Nephron progenitor cell (in vitro differentiated cells): ENCODE measurements at regions not wholly inside any gene's neighbourhood (a gene's known extent, or its start where the extent isn't known, plus 50 kb on each side); places are given as distances from the start of the nearest gene placed in this dataset.
"Not testable (repeated sequence)": the region's sequence is repeated elsewhere in the genome, so short reads cannot be mapped to it uniquely, and the experiment has no call there.

Experiments used
- DNase-seq: peaks from one replicate; pipeline ENCODE4 v3.0.0; 2021
- H3K27ac Mint-ChIP-seq: 2 replicates; pipeline ENCODE4 v1.8.0; 2021; ENCODE audit warnings: mild to moderate bottlenecking, moderate library complexity, mixed read lengths
- H3K27me3 Mint-ChIP-seq: 2 replicates; pipeline ENCODE4 v1.8.0; 2021; ENCODE audit warnings: mild to moderate bottlenecking, low read depth, mixed read lengths; ENCODE audit not compliant: poor library complexity
- H3K36me3 Mint-ChIP-seq: 2 replicates; pipeline ENCODE4 v1.8.0; 2021; ENCODE audit warnings: low read depth, mixed read lengths
- H3K4me1 Mint-ChIP-seq: 2 replicates; pipeline ENCODE4 v1.8.0; 2021; ENCODE audit warnings: mixed read lengths
- H3K4me3 Mint-ChIP-seq: 2 replicates; pipeline ENCODE4 v1.8.0; 2021; ENCODE audit warnings: mild to moderate bottlenecking, moderate library complexity, mixed read lengths
- H3K9me3 Mint-ChIP-seq: 2 replicates; pipeline ENCODE4 v1.8.0; 2021; ENCODE audit warnings: mild to moderate bottlenecking, moderate library complexity, mixed read lengths
- TF ChIP-seq, protein P1 (sequence below): fragments of 200-600 bp; sonication (generic); IDR thresholded peaks from 2 replicates; pipeline ENCODE4 v1.5.0; 2021; ENCODE audit warnings: antibody characterized with exemption

DNA sequence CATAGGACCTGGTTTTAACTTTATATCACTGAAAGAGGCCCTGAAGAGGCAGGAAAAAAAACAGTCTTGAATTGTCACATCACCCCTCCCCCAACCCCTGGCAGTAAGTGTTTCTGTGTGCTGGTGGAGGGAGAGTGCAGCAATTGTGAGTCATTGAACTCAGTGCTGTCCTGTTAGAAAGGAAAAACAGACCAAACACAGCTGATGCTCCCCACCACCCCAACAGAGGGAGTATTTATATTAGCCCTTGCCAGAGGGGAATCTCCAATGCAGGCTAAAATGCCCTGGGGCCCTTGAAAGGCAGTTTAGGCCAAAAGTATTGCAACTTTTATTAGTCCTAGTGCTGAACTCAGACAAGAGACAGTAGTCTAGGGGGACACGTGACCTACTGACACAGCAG lies 197.8 kb upstream of the AGTR2 start:
- no peak overlapping the region for H3K27ac Mint-ChIP-seq
- H3K27me3 Mint-ChIP-seq, result peaks cover 17% of the 10 kb centered on the region
- H3K36me3 Mint-ChIP-seq, result peaks cover 6% of the 10 kb centered on the region
- H3K4me1 Mint-ChIP-seq, result peaks cover 28% of the 10 kb centered on the region
- no peak overlapping the region for H3K4me3 Mint-ChIP-seq
- no peak for DNase-seq
- peaks cover 25% of the 10 kb centered on the region for H3K9me3 Mint-ChIP-seq
- TF ChIP-seq, protein P1, sequence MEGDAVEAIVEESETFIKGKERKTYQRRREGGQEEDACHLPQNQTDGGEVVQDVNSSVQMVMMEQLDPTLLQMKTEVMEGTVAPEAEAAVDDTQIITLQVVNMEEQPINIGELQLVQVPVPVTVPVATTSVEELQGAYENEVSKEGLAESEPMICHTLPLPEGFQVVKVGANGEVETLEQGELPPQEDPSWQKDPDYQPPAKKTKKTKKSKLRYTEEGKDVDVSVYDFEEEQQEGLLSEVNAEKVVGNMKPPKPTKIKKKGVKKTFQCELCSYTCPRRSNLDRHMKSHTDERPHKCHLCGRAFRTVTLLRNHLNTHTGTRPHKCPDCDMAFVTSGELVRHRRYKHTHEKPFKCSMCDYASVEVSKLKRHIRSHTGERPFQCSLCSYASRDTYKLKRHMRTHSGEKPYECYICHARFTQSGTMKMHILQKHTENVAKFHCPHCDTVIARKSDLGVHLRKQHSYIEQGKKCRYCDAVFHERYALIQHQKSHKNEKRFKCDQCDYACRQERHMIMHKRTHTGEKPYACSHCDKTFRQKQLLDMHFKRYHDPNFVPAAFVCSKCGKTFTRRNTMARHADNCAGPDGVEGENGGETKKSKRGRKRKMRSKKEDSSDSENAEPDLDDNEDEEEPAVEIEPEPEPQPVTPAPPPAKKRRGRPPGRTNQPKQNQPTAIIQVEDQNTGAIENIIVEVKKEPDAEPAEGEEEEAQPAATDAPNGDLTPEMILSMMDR, result no peak

DNA sequence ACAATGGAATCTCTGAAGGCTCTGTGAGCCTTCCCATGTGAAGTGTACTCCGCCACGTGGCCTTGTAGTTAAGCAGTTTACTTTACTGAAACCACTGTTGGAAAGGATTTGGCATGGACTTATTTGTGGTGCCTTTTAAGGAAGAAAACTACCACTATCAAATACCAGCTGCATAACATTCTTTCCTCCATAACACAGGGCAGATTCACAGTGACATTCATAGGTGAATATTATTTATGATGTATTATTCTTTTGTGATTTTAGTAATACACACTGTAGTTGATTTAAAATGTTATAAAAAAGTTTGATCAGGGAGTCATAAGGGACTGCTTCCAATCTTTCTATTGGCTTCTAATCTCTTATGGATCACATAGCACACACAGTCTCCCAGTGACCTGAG lies 192.5 kb upstream of the AGTR2 start:
- Mint-ChIP-seq H3K4me1 (peaks cover under 1% of the 10 kb centered on the region), H3K4me3 (no peak overlapping the region)
- TF ChIP-seq, protein P1, result no peak

DNA sequence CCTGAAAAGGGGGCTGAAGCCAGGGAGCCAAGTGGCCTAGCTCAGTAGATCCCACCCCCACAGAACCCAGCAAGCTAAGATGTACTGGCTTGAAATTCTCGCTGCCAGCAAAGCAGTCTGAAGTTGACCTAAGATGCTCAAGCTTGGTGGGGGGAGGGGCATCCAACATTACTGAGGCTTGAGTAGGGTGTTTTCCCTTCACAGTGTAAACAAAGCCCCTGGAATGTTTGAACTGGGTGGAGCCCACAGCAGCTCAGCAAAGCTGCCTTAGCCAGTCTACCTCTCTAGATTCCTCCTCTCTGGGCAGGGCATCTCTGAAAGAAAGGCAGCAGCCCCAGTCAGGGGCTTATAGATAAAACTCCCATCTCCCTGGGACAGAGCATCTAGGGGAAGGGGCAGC lies 187.4 kb upstream of the AGTR2 start:
- DNase-seq, H3K4me1 Mint-ChIP-seq, H3K27me3 Mint-ChIP-seq, H3K4me3 Mint-ChIP-seq, H3K27ac Mint-ChIP-seq: not testable (repeated sequence)
- H3K9me3 Mint-ChIP-seq, result peaks cover 40% of the 10 kb centered on the region
- H3K36me3 Mint-ChIP-seq, result peaks cover 11% of the 10 kb centered on the region

More for the DNA sequence above, 192.5 kb upstream of the AGTR2 start:
- peaks cover 24% of the 10 kb centered on the region for H3K9me3 Mint-ChIP-seq
- no peak for DNase-seq
- H3K27me3 Mint-ChIP-seq, result peaks cover 4% of the 10 kb centered on the region
- no peak overlapping the region for H3K27ac Mint-ChIP-seq
- peaks cover 5% of the 10 kb centered on the region for H3K36me3 Mint-ChIP-seq

DNA sequence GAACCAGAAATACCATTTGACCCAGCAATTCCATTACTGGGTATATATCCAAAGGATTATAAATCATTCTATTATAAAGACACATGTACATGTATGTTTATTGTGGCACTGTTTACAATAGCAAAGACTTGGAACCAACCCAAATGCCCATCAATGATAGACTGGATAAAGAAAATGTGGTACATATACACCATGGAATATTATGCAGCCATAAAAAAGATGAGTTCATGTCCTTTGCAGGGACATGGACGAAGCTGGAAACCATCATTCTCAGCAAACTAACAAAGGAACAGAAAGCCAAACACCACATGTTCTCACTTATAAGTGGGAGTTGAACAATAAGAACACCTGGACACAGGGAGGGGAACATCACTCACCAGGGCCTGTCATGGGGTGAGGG lies 183.1 kb upstream of the AGTR2 start:
- H3K4me1 Mint-ChIP-seq, H3K27ac Mint-ChIP-seq, H3K27me3 Mint-ChIP-seq, H3K4me3 Mint-ChIP-seq, DNase-seq: not testable (repeated sequence)
- Mint-ChIP-seq H3K36me3 (peaks cover 11% of the 10 kb centered on the region), H3K9me3 (peaks cover 36% of the 10 kb centered on the region)

DNA sequence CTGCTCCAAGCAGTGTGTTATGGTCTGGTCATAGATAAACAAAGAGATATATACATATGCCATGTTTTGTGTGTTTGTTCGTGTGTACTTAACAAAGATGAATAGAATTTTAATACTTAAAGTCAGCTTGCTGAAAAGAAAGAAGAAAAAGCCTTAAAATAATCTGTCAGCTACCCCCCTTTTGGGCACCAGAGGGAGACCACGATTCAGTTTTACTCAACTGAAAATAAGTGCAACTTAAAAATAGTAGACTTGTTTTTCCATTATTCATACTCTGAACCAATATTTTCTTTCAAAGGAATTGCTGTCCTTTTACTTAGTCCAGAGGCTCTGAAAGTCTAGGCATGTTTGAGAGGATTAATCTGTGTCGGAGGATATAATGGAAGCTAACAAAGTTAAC lies 181.7 kb upstream of the AGTR2 start:
- no peak for DNase-seq
- peaks cover 11% of the 10 kb centered on the region for H3K36me3 Mint-ChIP-seq
- no peak overlapping the region for H3K27ac Mint-ChIP-seq
- TF ChIP-seq, protein P1, result peak; percentile 42
- peaks cover 33% of the 10 kb centered on the region for H3K9me3 Mint-ChIP-seq
- no peaks in the 10 kb centered on the region for H3K4me1 Mint-ChIP-seq
- no peak overlapping the region for H3K4me3 Mint-ChIP-seq
- H3K27me3 Mint-ChIP-seq, result no peaks in the 10 kb centered on the region

DNA sequence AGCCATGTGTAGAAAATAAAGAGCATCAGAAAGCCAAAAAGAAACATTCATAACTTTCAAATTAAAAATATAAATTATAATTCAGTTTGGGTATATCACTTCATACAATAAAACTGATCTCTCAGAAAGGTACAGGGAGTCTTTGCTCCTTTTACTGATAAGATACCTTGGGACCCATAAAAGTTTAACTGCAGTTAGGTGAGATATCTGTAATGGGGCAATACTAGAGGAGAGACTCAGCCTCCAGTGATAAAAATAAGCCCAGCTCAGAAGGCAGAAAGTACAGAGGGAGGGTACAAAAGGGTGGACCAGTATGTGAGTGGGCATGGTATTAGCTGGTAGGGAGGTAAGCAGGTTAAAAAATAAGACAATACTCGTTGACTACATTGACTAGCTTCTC lies 180.9 kb upstream of the AGTR2 start:
- TF ChIP-seq, protein P1, result no peak
- H3K36me3 Mint-ChIP-seq, result peaks cover 4% of the 10 kb centered on the region
- no peak overlapping the region for H3K27ac Mint-ChIP-seq
- no peaks in the 10 kb centered on the region for H3K4me1 Mint-ChIP-seq
- no peak overlapping the region for H3K4me3 Mint-ChIP-seq
- no peak for DNase-seq
- H3K27me3 Mint-ChIP-seq, result no peaks in the 10 kb centered on the region
- H3K9me3 Mint-ChIP-seq, result peaks cover 26% of the 10 kb centered on the region

DNA sequence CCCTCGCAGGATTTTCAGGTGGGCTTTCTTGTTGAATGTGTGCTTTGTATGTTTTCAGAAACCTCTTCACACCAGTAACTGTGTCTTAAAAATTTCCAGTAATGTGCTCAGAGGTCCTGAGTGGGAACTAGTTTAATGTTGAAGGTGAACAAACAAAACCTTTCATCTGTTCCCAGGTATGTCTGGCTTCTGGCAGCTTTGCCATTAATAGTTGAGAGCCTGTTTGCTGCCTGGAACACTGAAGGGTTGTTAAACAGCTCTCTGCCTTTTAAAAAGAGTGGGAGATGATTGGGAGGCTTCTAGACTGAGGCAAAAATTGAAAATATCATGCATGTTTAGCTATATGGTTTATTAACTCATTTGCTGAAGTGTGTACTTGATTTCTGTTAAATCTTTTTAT lies 161.2 kb upstream of the AGTR2 start:
- H3K9me3 Mint-ChIP-seq, result peaks cover 19% of the 10 kb centered on the region
- TF ChIP-seq, protein P1, result no peak
- no peak overlapping the region for H3K27ac Mint-ChIP-seq
- H3K27me3 Mint-ChIP-seq, result peaks cover 5% of the 10 kb centered on the region
- H3K4me3 Mint-ChIP-seq, result no peak overlapping the region
- H3K4me1 Mint-ChIP-seq, result peaks cover 11% of the 10 kb centered on the region
- no peaks in the 10 kb centered on the region for H3K36me3 Mint-ChIP-seq
- DNase-seq, result no peak
